ENCODE measurements at regions not wholly inside any gene's neighbourhood (a gene's known extent, or its start where the extent isn't known, plus 50 kb on each side); places are given as distances from the start of the nearest gene placed in this dataset.
A peak's percentile ranks its signal among the peaks of the same experiment; 100 is the strongest.

GRCh38 chr12:127504874-127505273 is 762.1 kb upstream of the TMEM132C start:
- H3K4me3 ChIP-seq (ENCODE audit: low read length): no peak overlapping the region
- no peak for DNase-seq (ENCODE audit: low read depth)
- no peak for TF ChIP-seq CTCF (conservative IDR thresholded peaks at IDR 0.05; ENCODE audit: low read length)

GRCh38 chr12:127507341-127507740 is 759.6 kb upstream of the TMEM132C start:
- no peak overlapping the region for H3K4me3 ChIP-seq (ENCODE audit: low read length)
- DNase-seq (ENCODE audit: low read depth): no peak
- TF ChIP-seq CTCF (conservative IDR thresholded peaks at IDR 0.05; ENCODE audit: low read length): no peak

- DNase-seq (ENCODE audit: low read depth): peak; percentile 84
- H3K4me3 ChIP-seq (ENCODE audit: low read length): no peak overlapping the region
- TF ChIP-seq CTCF (conservative IDR thresholded peaks at IDR 0.05; ENCODE audit: low read length): no peak
Measured at GRCh38 chr12:127509066-127509778, 757.7 kb upstream of the TMEM132C start.

DNA sequence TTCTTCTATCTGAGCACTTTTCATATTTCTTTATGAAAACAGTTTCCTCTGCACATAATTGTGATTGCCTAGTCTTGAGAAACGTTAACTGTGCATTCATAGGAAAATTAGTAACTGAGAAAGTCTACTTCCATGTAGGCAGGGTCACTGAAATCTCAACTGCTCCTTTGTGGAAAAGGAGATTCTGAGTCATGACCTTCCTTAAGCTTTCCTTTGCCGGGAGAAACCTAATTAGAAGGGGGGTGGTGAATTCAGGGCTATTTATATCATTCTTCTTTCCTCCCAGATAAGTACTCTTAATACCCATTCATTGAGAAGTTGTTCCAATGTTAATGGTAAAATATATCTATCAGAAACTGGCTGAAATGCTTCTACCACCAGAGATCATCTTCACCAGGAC is 751.0 kb upstream of the TMEM132C start:
- TF ChIP-seq CTCF (conservative IDR thresholded peaks at IDR 0.05; ENCODE audit: low read length): no peak
- no peak overlapping the region for H3K4me3 ChIP-seq (ENCODE audit: low read length)
- DNase-seq (ENCODE audit: low read depth): peak; percentile 28

DNA sequence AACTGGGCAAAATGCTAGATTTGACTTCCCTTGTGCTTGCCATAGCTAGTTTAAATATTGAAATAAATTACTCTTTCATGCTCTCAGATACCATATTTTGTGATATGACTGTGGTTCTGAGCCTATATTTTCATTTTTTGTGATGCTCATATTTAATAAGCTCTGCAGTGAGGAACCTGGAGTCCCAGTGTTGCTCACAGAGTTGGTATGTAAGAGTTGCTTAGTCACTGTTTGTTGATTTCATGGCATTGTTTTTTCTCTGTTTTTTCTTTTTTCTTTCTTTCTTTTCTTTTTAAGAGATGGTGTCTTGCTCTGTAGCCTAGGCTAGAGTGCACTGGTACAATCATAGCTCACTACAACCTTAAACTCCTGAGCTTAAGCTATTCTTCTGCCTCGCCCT is 750.5 kb upstream of the TMEM132C start:
- DNase-seq (ENCODE audit: low read depth): peak; percentile 63
- TF ChIP-seq CTCF (conservative IDR thresholded peaks at IDR 0.05; ENCODE audit: low read length): no peak
- H3K4me3 ChIP-seq (ENCODE audit: low read length): no peak overlapping the region

DNA sequence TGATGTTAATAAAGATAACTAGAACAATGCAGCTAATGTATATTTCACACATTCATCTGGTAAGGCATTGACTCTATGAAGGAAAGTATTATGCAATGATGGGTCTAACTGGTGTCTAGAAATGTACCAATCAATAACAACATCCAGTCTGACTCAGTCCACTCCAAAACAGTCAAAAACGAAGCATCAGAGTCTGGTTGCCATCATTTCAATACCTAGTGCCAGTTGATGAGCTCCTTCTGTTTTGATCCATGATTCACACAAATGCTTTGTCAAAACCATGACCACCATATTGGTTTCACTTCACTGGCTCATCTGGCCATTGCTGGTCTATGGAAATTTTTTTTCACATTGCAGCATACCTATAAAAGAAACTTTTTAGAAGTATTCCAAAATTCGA is 747.2 kb upstream of the TMEM132C start:
- DNase-seq (ENCODE audit: low read depth): no peak
- TF ChIP-seq CTCF (conservative IDR thresholded peaks at IDR 0.05; ENCODE audit: low read length): no peak

GRCh38 chr12:127526925-127527324 is 740.0 kb upstream of the TMEM132C start:
- DNase-seq (ENCODE audit: low read depth): no peak
- TF ChIP-seq CTCF (conservative IDR thresholded peaks at IDR 0.05; ENCODE audit: low read length): no peak
- no peak overlapping the region for H3K4me3 ChIP-seq (ENCODE audit: low read length)

More for the DNA sequence above, 747.2 kb upstream of the TMEM132C start:
- H3K4me3 ChIP-seq (ENCODE audit: low read length): no peak overlapping the region

All from AG10803 (cell line).